ENCODE measurements at regions not wholly inside any gene's neighbourhood (a gene's known extent, or its start where the extent isn't known, plus 50 kb on each side); places are given as distances from the start of the nearest gene placed in this dataset.

DNA sequence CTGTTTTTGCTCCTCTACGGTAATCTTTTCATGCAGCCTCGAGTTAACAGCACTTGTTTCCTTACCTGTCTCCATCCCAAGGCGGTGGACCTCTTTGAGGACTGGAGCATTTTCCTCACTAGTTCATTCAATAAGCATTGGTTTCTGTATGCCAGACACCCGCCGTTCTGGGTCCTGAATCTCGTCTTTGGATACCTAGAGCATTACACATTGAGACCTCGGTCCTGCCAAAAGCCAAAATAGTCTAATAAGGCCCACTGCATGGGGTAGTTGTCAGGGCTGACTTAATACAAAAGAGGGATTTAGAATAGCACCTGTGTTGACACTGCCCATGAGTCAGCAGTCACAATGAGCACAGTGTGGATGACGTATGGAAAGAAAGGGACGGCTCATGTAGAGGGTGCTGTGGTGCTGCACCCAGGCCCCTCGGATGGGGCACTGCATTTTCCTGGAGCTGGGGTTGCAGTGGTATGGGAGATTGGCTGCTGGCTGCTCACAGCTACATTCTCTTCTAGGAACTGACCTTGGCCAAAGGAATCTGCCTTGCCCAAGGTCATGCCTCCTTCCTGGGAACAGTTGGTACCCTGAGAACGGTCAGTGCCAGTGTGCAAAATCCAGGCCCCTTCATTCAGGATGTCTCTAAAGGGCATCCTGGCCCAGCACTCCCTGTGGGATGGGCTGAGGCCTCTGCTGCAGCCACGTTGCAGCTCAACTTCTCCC is 126.9 kb upstream of the NCK2 start:
- TF ChIP-seq, protein P1, sequence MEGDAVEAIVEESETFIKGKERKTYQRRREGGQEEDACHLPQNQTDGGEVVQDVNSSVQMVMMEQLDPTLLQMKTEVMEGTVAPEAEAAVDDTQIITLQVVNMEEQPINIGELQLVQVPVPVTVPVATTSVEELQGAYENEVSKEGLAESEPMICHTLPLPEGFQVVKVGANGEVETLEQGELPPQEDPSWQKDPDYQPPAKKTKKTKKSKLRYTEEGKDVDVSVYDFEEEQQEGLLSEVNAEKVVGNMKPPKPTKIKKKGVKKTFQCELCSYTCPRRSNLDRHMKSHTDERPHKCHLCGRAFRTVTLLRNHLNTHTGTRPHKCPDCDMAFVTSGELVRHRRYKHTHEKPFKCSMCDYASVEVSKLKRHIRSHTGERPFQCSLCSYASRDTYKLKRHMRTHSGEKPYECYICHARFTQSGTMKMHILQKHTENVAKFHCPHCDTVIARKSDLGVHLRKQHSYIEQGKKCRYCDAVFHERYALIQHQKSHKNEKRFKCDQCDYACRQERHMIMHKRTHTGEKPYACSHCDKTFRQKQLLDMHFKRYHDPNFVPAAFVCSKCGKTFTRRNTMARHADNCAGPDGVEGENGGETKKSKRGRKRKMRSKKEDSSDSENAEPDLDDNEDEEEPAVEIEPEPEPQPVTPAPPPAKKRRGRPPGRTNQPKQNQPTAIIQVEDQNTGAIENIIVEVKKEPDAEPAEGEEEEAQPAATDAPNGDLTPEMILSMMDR (IDR thresholded peaks at IDR 0.05; ENCODE audit: low read depth, low read length): no peak
- TF ChIP-seq, protein P2, sequence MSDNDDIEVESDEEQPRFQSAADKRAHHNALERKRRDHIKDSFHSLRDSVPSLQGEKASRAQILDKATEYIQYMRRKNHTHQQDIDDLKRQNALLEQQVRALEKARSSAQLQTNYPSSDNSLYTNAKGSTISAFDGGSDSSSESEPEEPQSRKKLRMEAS (IDR thresholded peaks at IDR 0.05; ENCODE audit: low read depth, low read length): no peak

All from NB4 (cell line).